GM23338 (cell line): ENCODE measurements at regions not wholly inside any gene's neighbourhood (a gene's known extent, or its start where the extent isn't known, plus 50 kb on each side); places are given as distances from the start of the nearest gene placed in this dataset.

ENCODE experiments used
- CREB1 ChIP-seq: fragments of 250-450 bp; sonication (Bioruptor Pico); IDR thresholded peaks from 2 replicates; pipeline ENCODE4 v1.5.0; 2020; ENCODE audit warnings: low read depth, mild to moderate bottlenecking, moderate library complexity
- CTCF ChIP-seq, 2 experiments: fragments of 200-600 bp in 1 of 2; sonication (generic) in 1 of 2; conservative IDR thresholded peaks; 2 replicates each; pipeline versions ENCODE4 v1.5.1 to v1.6.1; 2016 to 2017; ENCODE audit warnings: antibody characterized with exemption in 2 of 2, low read depth in 2 of 2, mild to moderate bottlenecking in 2 of 2, moderate library complexity in 1 of 2
- ETS1 ChIP-seq: IDR thresholded peaks from 2 replicates; pipeline ENCODE4 v1.6.1; 2016; ENCODE audit warnings: antibody characterized with exemption
- EZH2 ChIP-seq: fragments of 200-600 bp; sonication (generic); IDR thresholded peaks from one replicate; pipeline ENCODE4 v1.8.0; 2017; ENCODE audit warnings: antibody characterized with exemption, mild to moderate bottlenecking, low read depth; ENCODE audit not compliant: unreplicated experiment
- EZH2phosphoT487 ChIP-seq: fragments of 200-600 bp; sonication (generic); IDR thresholded peaks from one replicate; pipeline ENCODE4 v1.8.1; 2018; ENCODE audit warnings: antibody characterized with exemption; ENCODE audit not compliant: unreplicated experiment
- JUNB ChIP-seq: IDR thresholded peaks from one replicate; pipeline ENCODE4 v1.6.1; 2016; ENCODE audit warnings: antibody characterized with exemption; ENCODE audit not compliant: unreplicated experiment
- NANOG ChIP-seq: IDR thresholded peaks from 2 replicates; pipeline ENCODE4 v1.6.1; 2016; ENCODE audit warnings: antibody characterized with exemption, borderline replicate concordance
- POLR2AphosphoS5 ChIP-seq: IDR thresholded peaks from 2 replicates; pipeline ENCODE4 v1.6.1; 2016; ENCODE audit warnings: antibody characterized with exemption, low read depth
- REST ChIP-seq: IDR thresholded peaks from one replicate; pipeline ENCODE4 v1.6.1; 2018; ENCODE audit warnings: antibody characterized with exemption; ENCODE audit not compliant: unreplicated experiment
- STAT1 ChIP-seq: IDR thresholded peaks from one replicate; pipeline ENCODE4 v1.6.1; 2016; ENCODE audit warnings: antibody characterized with exemption; ENCODE audit not compliant: unreplicated experiment
- ZNF114 ChIP-seq: fragments of 250-450 bp; sonication (Bioruptor Pico); IDR thresholded peaks from 2 replicates; pipeline ENCODE4 v1.5.0; 2020; ENCODE audit warnings: mild to moderate bottlenecking, moderate library complexity
- ZNF331 ChIP-seq: fragments of 250-450 bp; sonication (Bioruptor Pico); IDR thresholded peaks from 2 replicates; pipeline ENCODE4 v1.5.0; 2020; ENCODE audit warnings: low read depth, mild to moderate bottlenecking, moderate library complexity
- ZNF462 ChIP-seq: fragments of 250-450 bp; sonication (Bioruptor Pico); IDR thresholded peaks from 2 replicates; pipeline ENCODE4 v1.5.0; 2020; ENCODE audit warnings: mild to moderate bottlenecking, moderate library complexity

- no peak for TF ChIP-seq CTCF (conservative IDR thresholded peaks at IDR 0.05; ENCODE audit: low read depth in 2 of 2)
- no peak for TF ChIP-seq ZNF331 (CRISPR knock-in tag)
- TF ChIP-seq POLR2AphosphoS5 = no peak
- no peak for TF ChIP-seq EZH2phosphoT487
- TF ChIP-seq ETS1 = no peak
- TF ChIP-seq EZH2 = no peak
- TF ChIP-seq CREB1 (CRISPR knock-in tag) = no peak
- TF ChIP-seq JUNB = no peak
- no peak for TF ChIP-seq REST
- TF ChIP-seq STAT1 = no peak
- no peak for TF ChIP-seq ZNF462 (CRISPR knock-in tag)
- TF ChIP-seq NANOG = no peak
- TF ChIP-seq ZNF114 (CRISPR knock-in tag) = no peak
Observed at GRCh38 chr20:4488407-4489339, 197.6 kb upstream of the PRNP start.
